GM04503 (cell line): ENCODE measurements at regions not wholly inside any gene's neighbourhood (a gene's known extent, or its start where the extent isn't known, plus 50 kb on each side); places are given as distances from the start of the nearest gene placed in this dataset.
A peak's percentile ranks its signal among the peaks of the same experiment; 100 is the strongest.
"Not testable (repeated sequence)": the region's sequence is repeated elsewhere in the genome, so short reads cannot be mapped to it uniquely, and the experiment has no call there.

Experiments used
- DNase-seq: peaks from one replicate; pipeline ENCODE4 v3.0.0-alpha.2; 2012; ENCODE audit warnings: low read depth

DNA sequence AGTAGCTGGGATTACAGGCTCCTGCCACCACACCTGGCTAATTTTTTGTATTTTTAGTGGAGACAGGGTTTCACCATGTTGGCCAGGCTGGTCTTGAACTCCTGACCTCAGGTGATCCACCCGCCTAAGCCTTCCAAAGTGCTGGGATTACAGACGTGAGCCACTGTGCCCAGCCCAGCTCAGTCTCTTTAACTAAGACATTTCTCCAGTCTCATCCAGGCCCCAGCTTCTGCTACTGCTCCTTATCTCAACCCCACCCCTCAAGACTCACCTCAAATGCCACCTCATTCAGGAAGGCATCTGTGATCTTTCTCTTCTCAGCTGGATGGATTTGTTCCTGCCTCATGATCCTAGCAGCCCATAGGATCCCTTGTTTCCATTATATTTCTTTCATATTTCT, 85.9 kb upstream of the GRAMD1B start:
- not testable (repeated sequence) for DNase-seq

- no peak for DNase-seq
Measured at GRCh38 chr11:123338997-123339752, 90.9 kb upstream of the GRAMD1B start.

- DNase-seq = no peak
Measured at GRCh38 chr11:123338266-123338800, 91.7 kb upstream of the GRAMD1B start.

DNA sequence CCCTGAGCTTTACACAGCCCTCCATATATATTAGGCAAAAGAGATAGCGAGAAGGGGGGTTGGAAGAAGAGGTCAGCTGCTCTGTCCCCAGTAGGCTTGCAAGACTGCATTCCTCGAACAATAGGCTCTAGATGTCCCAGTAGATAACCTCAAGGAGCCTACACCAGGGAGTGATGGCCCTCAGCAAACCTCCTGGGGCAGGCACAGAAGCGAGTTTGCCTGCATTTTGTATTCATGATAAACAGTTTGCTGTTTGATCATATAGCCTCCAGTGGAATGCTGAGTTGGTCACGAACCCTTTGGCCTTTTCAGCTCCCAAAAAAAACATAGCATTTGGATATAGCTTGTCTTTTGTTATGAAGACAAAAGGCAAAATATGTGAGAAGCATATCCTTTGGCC, 95.1 kb upstream of the GRAMD1B start:
- DNase-seq = no peak

DNA sequence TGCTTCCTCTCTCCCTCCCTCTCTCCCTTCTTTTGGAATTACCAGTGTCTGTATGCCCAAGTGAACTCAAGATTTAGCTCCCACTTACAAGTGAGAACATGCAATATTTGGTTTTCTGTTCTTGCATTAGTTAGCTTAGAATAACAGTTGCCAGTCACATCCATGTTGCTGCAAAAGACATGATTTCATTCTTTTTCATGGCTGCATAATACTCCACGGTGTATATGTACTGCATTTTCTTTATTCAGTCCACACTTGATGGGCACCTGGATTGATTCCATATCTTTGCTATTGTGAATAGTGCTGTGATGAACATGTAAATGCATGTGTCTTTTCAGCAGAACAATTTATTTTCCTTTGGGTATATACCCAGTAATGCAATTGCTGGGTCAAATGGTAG, 97.5 kb upstream of the GRAMD1B start:
- DNase-seq = not testable (repeated sequence)

DNA sequence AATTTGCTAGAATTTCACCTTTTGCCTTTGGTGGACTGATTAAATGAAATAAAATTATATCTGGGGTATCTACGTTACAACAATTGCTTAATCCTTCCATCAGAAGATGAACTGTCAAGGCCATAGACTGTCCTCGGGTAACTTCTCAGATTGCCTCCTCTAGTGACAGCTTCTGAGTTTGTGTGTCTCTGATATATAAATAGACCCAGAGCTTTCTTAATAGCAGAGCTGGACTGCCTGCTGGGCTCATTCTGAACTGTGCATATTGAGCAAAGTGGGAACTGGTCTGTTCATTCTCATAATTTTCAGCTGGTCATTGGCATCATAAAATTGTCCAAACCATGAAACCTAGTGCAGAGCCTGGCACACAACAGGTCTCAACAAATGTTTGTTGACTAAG, 99.1 kb upstream of the GRAMD1B start:
- no peak for DNase-seq

- DNase-seq = no peak
Measured at GRCh38 chr11:123330471-123330870, 99.6 kb upstream of the GRAMD1B start.

DNA sequence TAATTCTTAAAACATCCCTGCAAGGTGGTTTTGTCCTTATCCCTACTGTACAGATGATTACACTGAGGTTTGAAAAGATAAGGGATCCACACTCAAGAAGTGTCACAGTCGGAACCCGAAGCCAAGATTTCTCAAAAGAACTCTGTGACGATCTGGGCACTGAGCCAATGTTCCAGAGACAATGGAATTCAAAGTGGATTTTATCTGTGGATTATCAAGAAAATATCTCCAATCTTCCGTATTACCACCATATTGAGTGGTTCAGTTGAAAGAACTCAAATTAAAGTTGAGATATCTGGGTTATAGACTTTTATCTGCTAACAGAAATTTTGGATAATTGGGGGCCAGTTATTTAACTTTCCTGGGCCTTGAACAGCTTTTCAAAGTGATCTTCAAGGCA, 100.0 kb upstream of the GRAMD1B start:
- DNase-seq = no peak

DNA sequence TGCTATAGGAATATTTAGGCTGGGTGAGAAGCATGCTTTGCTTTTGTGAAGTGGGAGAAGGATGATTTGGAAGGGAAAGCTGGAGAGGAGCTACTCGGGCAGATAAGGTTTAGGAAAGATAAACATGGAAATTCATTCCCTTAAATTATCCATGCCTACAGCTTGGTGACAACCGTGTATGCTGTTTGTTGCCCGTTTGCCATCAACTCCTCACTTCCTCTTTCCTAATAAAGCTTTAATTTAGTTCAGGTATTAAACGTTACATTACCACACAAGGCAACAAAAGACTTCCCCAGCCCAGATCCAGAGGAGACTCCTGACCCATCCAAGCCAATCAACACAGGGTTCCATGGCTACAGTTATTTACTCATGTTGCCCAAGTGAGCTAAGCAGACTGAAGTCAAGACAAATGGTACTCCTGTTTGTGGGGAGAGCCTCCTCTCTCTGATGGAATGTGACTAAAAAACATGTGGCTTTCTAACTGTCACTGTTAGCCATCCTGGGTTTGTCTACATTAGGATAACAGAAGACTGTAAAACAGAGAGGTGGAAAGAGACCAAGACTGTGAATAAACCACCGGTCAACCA, 101.7 kb upstream of the GRAMD1B start:
- DNase-seq = no peak

- DNase-seq = no peak
Measured at GRCh38 chr11:123325533-123325932, 104.5 kb upstream of the GRAMD1B start.

DNA sequence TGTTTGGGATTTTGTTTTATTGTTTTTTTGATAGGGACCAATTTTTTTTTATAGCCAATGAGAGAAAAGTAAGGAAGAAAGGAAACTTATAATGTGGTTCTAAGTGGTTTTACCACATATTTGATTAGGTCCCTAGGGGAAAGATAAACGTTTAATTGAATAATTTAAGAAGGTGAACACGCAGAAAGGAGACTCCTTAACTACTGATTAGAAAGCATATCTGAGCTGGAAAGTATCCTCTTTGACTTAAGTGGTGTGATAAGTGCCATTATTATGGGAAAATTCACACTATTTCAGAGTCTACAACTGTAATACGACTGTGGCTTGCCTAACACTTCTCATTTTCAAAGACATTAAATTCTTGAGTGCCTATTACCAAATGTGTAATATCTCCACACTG, 106.5 kb upstream of the GRAMD1B start:
- DNase-seq = no peak

DNA sequence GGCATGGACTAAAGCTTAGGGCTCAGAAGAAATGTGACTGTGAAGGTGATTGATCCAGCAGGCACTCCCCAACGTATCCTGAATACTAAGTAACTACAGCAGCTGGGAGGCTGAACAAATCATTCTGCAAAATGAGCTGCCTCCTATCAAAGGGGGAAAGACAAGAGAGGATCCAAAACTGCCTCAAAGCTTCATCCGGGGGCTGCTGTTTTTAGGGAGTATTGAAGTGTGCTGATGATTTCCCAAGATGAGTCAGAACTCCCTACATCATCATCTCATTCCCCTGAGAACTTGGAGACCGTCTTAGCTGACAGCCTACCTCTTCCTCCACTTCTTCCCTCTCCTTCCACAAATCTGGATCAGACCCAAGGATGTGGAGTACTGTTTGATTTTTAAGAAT, 108.4 kb upstream of the GRAMD1B start:
- DNase-seq = no peak

GRCh38 chr11:123318623-123319022, 111.4 kb upstream of the GRAMD1B start:
- DNase-seq = no peak

GRCh38 chr11:123318132-123318531, 111.9 kb upstream of the GRAMD1B start:
- DNase-seq = not testable (repeated sequence)

DNA sequence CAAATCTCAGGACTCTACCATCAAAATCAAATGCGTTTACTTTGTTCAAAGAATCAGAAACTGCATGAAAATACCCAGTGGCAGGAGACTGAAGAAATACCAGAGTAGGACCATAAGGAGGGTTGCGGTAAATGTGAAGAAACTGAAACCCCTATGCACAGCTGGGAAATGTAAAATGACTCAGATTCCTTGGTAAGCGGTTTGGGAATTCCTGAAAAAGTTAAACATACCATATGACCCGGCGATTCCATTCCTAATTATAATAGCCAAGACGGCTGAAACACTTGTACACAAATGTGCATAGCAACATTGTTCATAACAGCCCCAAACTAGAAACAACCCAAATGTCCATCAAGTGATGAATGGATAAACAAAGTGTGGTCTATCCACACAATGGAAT, 114.1 kb upstream of the GRAMD1B start:
- no peak for DNase-seq

DNA sequence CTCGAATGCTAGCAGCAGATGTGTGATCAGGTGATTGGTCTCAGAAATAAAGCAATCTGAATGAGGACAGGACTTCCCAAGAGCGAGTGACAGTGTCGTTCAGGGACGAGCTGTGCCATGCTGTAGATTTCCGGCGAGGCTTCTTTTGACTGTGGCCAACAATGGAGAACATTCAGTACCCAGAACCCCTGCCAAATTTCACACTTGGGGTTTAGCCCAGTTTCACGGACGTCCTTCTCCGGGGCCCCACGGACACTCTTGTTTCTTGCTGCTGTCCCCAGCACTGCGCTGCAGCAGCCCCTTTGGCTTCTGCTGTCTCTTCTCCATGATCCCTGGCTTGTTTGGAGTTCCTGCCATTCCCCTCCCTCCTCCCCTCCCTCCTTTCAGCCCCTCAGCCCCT, 115.1 kb upstream of the GRAMD1B start:
- no peak for DNase-seq

- DNase-seq = no peak
Measured at GRCh38 chr11:123313262-123313661, 116.8 kb upstream of the GRAMD1B start.

- DNase-seq = peak; percentile 83
Measured at GRCh38 chr11:123308077-123308476, 113.0 kb upstream of the CLMP start.

- DNase-seq = no peak
Measured at GRCh38 chr11:123307276-123307675, 112.2 kb upstream of the CLMP start.

- DNase-seq = no peak
Measured at GRCh38 chr11:123306531-123306930, 111.5 kb upstream of the CLMP start.

DNA sequence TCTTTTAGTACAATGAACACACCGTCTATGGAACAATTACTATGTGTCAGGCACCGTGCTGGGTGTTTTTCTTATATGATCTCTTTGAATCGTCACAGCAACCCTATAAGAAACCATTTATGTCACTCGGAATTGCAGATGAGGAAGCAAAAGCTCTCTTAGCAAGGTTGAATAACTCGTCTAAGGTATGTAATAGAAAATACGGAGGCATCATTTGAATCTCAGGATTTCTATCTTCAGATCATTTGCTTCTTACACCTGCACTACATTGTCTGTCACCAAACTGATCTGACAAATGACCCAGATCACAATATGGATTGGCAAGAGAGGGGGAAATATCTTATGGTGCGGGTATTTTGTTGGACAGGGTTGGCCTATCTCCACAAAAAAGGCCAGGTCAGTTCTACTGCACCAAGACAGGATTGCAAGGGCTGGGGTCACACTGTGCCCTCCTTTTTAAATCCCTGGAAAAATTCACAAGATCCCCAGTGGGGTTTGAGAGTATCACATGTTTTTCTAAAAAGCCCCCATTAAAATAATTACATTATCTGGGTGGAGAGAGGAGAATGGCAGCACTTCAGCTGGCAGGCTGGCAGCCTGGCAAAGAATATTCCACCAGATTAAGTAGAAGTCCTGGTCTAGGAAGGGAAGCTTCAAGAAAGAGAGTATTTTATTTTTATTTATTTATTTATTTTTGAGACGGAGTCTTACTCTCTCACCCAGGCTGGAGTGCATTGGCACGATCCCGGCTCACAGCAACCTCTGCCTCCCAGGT, 110.7 kb upstream of the CLMP start:
- no peak for DNase-seq

DNA sequence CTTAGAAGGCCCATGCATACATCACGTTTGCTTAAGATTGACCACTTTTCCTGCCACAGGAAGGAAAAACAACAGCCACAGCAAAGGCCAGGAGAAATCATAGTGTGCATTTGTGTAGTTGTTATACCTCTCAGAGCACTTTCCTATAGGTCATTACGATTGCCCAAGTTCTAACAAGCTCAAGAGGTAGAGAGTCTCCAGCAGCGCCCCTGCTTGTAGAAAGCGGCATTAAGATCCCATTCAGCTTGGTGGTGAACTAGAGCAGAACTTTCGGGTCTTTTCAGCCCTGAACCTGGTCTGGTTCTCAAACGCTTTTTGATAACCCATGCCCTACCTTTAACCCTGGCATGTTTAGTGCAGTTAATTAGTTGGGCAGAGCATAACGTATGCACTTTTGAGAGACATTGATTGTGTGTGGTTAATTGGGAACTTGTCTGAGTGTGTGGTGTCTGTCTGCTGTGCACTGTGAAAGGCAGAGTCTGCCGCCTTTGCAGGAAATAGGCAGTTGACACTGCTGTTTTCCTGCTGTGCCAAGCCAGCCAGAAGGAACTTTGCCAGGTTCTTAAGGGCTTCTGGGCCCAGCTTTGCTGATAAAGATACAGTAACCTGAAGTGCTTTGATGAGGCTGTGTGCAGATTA, 109.9 kb upstream of the CLMP start:
- DNase-seq = no peak
